Central memory CD8-positive, alpha-beta T cell (primary cell): ENCODE measurements at regions not wholly inside any gene's neighbourhood (a gene's known extent, or its start where the extent isn't known, plus 50 kb on each side); places are given as distances from the start of the nearest gene placed in this dataset.
"Not testable (repeated sequence)": the region's sequence is repeated elsewhere in the genome, so short reads cannot be mapped to it uniquely, and the experiment has no call there.

Experiments used
- ATAC-seq: fragments of 150-1000 bp; cut with Tn5 transposase; replicated peaks from 2 replicates; pipeline ENCODE4 v1.10.0; 2022; ENCODE audit warnings: mild to moderate bottlenecking, moderate FRiP score, moderate number of reproducible peaks; ENCODE audit not compliant: poor library complexity, severe bottlenecking; ENCODE audit errors: extremely low read depth
- DNase-seq, 2 donors: peaks; one replicate each; pipeline ENCODE4 v3.0.0; 2021; ENCODE audit warnings: low spot score in 2 of 2
- H3K27ac Mint-ChIP-seq: one replicate; pipeline ENCODE4 v1.8.0; 2022; ENCODE audit warnings: low read depth, mild to moderate bottlenecking, moderate library complexity, mixed read lengths
- H3K27me3 Mint-ChIP-seq: one replicate; pipeline ENCODE4 v1.8.0; 2022; ENCODE audit warnings: mixed read lengths
- H3K36me3 Mint-ChIP-seq: one replicate; pipeline ENCODE4 v1.8.0; 2022; ENCODE audit warnings: mild to moderate bottlenecking, moderate library complexity, mixed read lengths; ENCODE audit not compliant: insufficient read depth
- H3K4me1 Mint-ChIP-seq: one replicate; pipeline ENCODE4 v1.8.0; 2022; ENCODE audit warnings: mixed read lengths
- H3K4me3 Mint-ChIP-seq: one replicate; pipeline ENCODE4 v1.8.0; 2022; ENCODE audit warnings: mild to moderate bottlenecking, moderate library complexity, mixed read lengths
- H3K9me3 Mint-ChIP-seq: one replicate; pipeline ENCODE4 v1.8.0; 2022; ENCODE audit warnings: mixed read lengths

GRCh38 chr4:64899030-64899429 lies 489.8 kb upstream of the TECRL start:
- H3K4me3 Mint-ChIP-seq, H3K27ac Mint-ChIP-seq, H3K4me1 Mint-ChIP-seq, ATAC-seq, H3K27me3 Mint-ChIP-seq, H3K36me3 Mint-ChIP-seq, H3K9me3 Mint-ChIP-seq, DNase-seq: not testable (repeated sequence)

- peaks cover 6% of the 10 kb centered on the region for H3K9me3 Mint-ChIP-seq
- no peak overlapping the region for H3K4me3 Mint-ChIP-seq
- no peak for DNase-seq
These were observed 488.4 kb upstream of the TECRL start for GRCh38 chr4:64897683-64898082.

GRCh38 chr4:64895031-64895430 lies 485.8 kb upstream of the TECRL start:
- DNase-seq (no peak), ATAC-seq (no peak)
- Mint-ChIP-seq H3K9me3 (no peaks in the 10 kb centered on the region), H3K27me3 (no peaks in the 10 kb centered on the region), H3K4me3 (no peak overlapping the region), H3K27ac (no peak overlapping the region), H3K36me3 (no peaks in the 10 kb centered on the region), H3K4me1 (no peaks in the 10 kb centered on the region)

More at GRCh38 chr4:64897683-64898082, 488.4 kb upstream of the TECRL start:
- ATAC-seq, result no peak
- Mint-ChIP-seq H3K27ac (no peak overlapping the region), H3K36me3 (no peaks in the 10 kb centered on the region), H3K27me3 (no peaks in the 10 kb centered on the region), H3K4me1 (no peaks in the 10 kb centered on the region)

DNA sequence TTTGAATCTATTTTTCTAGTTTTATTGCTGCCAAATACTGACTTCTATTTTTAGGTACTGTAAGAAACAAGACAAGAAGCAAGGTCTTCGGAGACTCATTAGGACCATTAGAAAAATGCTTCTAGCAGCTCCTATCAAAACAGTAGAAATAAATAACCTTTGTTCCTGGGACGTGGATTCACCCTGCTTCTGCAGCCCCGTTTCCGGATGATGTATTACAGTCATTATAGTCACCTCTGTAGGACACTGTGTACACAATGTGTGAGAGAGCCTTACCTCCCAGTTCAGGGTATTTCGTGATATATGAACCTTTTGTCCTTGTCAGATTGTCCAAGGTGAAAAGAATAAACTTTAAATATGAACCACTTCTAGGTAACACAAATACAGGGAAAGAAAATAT lies 484.0 kb upstream of the TECRL start:
- Mint-ChIP-seq H3K36me3 (no peaks in the 10 kb centered on the region), H3K27ac (no peak overlapping the region), H3K9me3 (peaks cover 5% of the 10 kb centered on the region), H3K4me1 (no peaks in the 10 kb centered on the region), H3K4me3 (no peak overlapping the region), H3K27me3 (no peaks in the 10 kb centered on the region)
- DNase-seq, result no peak
- ATAC-seq, result no peak

DNA sequence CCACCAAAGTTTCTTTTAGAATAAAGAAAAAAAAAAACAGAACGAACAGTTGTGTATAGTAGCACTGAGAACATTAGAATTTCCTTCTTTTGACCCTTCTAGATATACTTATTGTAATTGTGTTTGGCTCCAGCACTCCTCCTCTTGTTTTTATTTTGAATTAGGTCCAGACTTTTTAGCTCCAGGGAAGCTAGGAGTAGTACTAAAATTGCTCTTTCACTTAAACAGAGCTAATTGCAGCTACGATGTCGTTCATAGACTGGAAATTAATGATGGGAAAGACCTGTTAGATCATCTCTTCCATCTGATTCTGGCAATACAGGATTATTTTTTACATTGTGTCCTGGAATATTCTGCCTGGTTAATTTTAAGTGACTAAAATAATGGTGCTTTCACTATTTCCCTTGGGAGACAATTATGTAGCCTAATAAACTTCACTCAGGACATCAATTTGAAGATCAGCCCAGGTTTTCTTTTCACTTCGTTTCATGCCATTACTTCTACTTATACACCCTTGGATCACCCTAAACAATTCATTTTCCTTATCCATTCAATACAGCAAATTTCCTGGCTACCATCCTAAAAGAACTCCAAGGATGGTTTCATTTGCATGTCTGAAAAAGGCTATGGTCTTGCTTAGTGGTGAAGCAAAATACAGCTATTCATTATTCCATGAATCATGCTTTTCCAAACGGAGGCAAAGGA lies 480.8 kb upstream of the TECRL start:
- ATAC-seq (no peak), DNase-seq (no peak)
- no peaks in the 10 kb centered on the region for H3K36me3 Mint-ChIP-seq
- no peak overlapping the region for H3K27ac Mint-ChIP-seq
- H3K4me1 Mint-ChIP-seq, result no peaks in the 10 kb centered on the region
- no peak overlapping the region for H3K4me3 Mint-ChIP-seq
- H3K9me3 Mint-ChIP-seq, result peaks cover 5% of the 10 kb centered on the region
- H3K27me3 Mint-ChIP-seq, result no peaks in the 10 kb centered on the region

GRCh38 chr4:64883087-64883807 lies 474.0 kb upstream of the TECRL start:
- Mint-ChIP-seq H3K4me3 (no peak overlapping the region), H3K27ac (no peak overlapping the region), H3K36me3 (no peaks in the 10 kb centered on the region), H3K27me3 (no peaks in the 10 kb centered on the region), H3K4me1 (no peaks in the 10 kb centered on the region), H3K9me3 (peaks cover 20% of the 10 kb centered on the region)
- ATAC-seq (no peak), DNase-seq (no peak)

GRCh38 chr4:64882311-64883086 lies 473.2 kb upstream of the TECRL start:
- Mint-ChIP-seq H3K4me3 (no peak overlapping the region), H3K4me1 (no peaks in the 10 kb centered on the region), H3K9me3 (peaks cover 20% of the 10 kb centered on the region), H3K36me3 (no peaks in the 10 kb centered on the region), H3K27me3 (no peaks in the 10 kb centered on the region), H3K27ac (no peak overlapping the region)
- no peak for ATAC-seq
- DNase-seq, result no peak

DNA sequence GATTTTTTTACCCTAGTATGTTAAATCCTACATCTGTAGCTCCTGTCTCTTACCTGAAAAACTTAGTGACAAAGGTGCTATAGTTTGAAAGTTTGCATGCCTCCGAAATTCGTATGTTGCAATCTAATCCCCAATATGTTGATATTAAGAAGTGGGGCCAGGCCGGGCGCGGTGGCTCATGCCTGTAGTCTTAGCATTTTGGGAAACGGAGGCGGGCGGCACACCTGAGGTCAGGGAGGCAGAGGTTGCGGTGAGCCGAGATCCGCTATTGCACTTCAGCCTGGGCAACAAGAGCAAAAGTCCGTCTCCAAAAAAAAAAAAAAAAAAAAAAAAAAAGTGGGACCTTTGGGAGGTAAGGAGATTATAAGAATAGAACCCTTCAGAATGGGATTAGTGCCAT lies 471.3 kb upstream of the TECRL start:
- H3K36me3 Mint-ChIP-seq, result no peaks in the 10 kb centered on the region
- peaks cover 24% of the 10 kb centered on the region for H3K9me3 Mint-ChIP-seq
- H3K4me1 Mint-ChIP-seq, result no peaks in the 10 kb centered on the region
- ATAC-seq, result no peak
- no peaks in the 10 kb centered on the region for H3K27me3 Mint-ChIP-seq
- no peak overlapping the region for H3K27ac Mint-ChIP-seq
- no peak for DNase-seq
- H3K4me3 Mint-ChIP-seq, result no peak overlapping the region

DNA sequence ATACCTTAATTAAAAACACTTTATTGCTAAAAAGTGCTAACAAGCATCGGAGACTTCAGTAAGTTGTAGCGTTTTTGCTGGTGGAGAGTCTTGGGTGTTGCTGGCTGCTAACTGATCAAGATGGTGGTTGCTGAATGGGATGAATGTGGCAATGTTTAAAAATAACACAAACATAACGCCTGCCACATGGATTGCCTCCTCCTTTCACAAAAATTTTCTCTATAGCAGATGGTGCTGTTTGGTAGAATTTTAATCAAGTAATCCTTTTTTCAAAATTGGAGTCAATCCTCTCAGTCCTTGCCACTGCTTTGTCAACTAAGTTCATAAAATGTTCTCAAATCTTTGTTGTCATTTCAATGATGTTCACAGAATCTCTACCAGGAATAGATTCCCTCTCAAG lies 466.8 kb upstream of the TECRL start:
- Mint-ChIP-seq H3K9me3 (peaks cover 22% of the 10 kb centered on the region), H3K27me3 (no peaks in the 10 kb centered on the region), H3K4me1 (no peaks in the 10 kb centered on the region), H3K27ac (no peak overlapping the region), H3K4me3 (no peak overlapping the region), H3K36me3 (no peaks in the 10 kb centered on the region)
- DNase-seq (no peak), ATAC-seq (no peak)

- Mint-ChIP-seq H3K4me1 (no peaks in the 10 kb centered on the region), H3K27me3 (no peaks in the 10 kb centered on the region), H3K4me3 (no peak overlapping the region), H3K36me3 (no peaks in the 10 kb centered on the region), H3K27ac (no peak overlapping the region), H3K9me3 (peaks cover 9% of the 10 kb centered on the region)
- DNase-seq (no peak), ATAC-seq (no peak)
These were observed 461.3 kb upstream of the TECRL start for GRCh38 chr4:64870558-64870957.

DNA sequence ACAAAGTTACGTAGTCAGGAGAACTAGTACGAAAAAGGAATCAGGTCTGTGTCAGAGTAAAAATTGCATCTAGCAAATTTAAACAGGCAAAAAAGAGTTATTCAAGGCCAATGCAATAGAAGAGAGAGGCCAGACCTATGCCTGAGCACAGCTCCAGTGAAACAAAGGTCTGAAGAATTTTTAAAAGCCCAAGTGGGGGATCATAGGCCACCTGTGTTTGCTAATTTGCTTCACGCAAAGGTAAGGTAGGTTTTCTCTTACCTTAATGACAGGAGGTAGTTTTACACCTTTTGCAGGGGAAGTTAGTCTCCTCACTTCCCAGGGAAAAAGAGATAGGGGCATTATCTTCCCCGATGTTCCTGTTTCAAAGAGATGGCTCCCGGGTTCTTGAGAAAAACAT lies 448.6 kb upstream of the TECRL start:
- H3K27ac Mint-ChIP-seq, result no peak overlapping the region
- H3K4me1 Mint-ChIP-seq, result no peaks in the 10 kb centered on the region
- H3K9me3 Mint-ChIP-seq, result peaks cover 1% of the 10 kb centered on the region
- ATAC-seq (no peak), DNase-seq (no peak)
- H3K36me3 Mint-ChIP-seq, result no peaks in the 10 kb centered on the region
- H3K4me3 Mint-ChIP-seq, result no peak overlapping the region
- no peaks in the 10 kb centered on the region for H3K27me3 Mint-ChIP-seq

GRCh38 chr4:64857198-64857597 lies 447.9 kb upstream of the TECRL start:
- no peak for DNase-seq
- H3K27ac Mint-ChIP-seq, result no peak overlapping the region
- H3K27me3 Mint-ChIP-seq, result no peaks in the 10 kb centered on the region
- no peaks in the 10 kb centered on the region for H3K4me1 Mint-ChIP-seq
- no peak overlapping the region for H3K4me3 Mint-ChIP-seq
- peaks cover 4% of the 10 kb centered on the region for H3K9me3 Mint-ChIP-seq
- ATAC-seq, result no peak
- no peaks in the 10 kb centered on the region for H3K36me3 Mint-ChIP-seq

- Mint-ChIP-seq H3K27ac (no peak overlapping the region), H3K4me3 (no peak overlapping the region), H3K27me3 (no peaks in the 10 kb centered on the region), H3K9me3 (peaks cover 22% of the 10 kb centered on the region), H3K4me1 (no peaks in the 10 kb centered on the region), H3K36me3 (no peaks in the 10 kb centered on the region)
- DNase-seq (no peak), ATAC-seq (no peak)
These were observed 437.2 kb upstream of the TECRL start for GRCh38 chr4:64846417-64846816.
